Spleen (tissue), 11 donors: ENCODE measurements at regions not wholly inside any gene's neighbourhood (a gene's known extent, or its start where the extent isn't known, plus 50 kb on each side); places are given as distances from the start of the nearest gene placed in this dataset.

Source experiments
- DNase-seq: peaks from one replicate; pipeline ENCODE4 v3.0.0-alpha.2; 2020
- H3K27ac ChIP-seq, 8 donors: fragments of 200-600 bp; sonication (generic) in 7 of 8; 1 replicate in 4 of 8; 2 replicates in 4 of 8; pipeline versions ENCODE4 v1.5.0 to v1.8.0; 2016 to 2021; ENCODE audit warnings: inconsistent platforms in 4 of 8, mild to moderate bottlenecking in 4 of 8, moderate library complexity in 1 of 8
- H3K27me3 ChIP-seq, 7 donors: fragments of 200-600 bp; sonication (generic) in 6 of 7; replicated peaks in 1 of 7; 1 replicate in 4 of 7; 2 replicates in 3 of 7; pipeline versions ENCODE4 v1.5.0 to v1.8.0; 2016 to 2021; ENCODE audit warnings: inconsistent platforms in 3 of 7, mild to moderate bottlenecking in 1 of 7
- H3K36me3 ChIP-seq, 6 donors: fragments of 200-600 bp; sonication (generic) in 5 of 6; 1 replicate in 4 of 6; 2 replicates in 2 of 6; pipeline versions ENCODE4 v1.5.0 to v1.8.0; 2016 to 2021; ENCODE audit warnings: inconsistent platforms in 2 of 6
- H3K4me1 ChIP-seq, 6 donors: fragments of 200-600 bp; sonication (generic) in 5 of 6; 1 replicate in 3 of 6; 2 replicates in 3 of 6; pipeline versions ENCODE4 v1.5.0 to v1.8.0; 2016 to 2021; ENCODE audit warnings: inconsistent platforms in 3 of 6
- H3K4me3 ChIP-seq, 8 donors: fragments of 200-600 bp; sonication (generic) in 7 of 8; 1 replicate in 4 of 8; 2 replicates in 4 of 8; pipeline versions ENCODE4 v1.5.0 to v1.8.0; 2016 to 2021; ENCODE audit warnings: inconsistent platforms in 4 of 8, mild to moderate bottlenecking in 4 of 8, moderate library complexity in 2 of 8
- H3K9me3 ChIP-seq, 8 donors: fragments of 200-600 bp; sonication (generic) in 7 of 8; 1 replicate in 4 of 8; 2 replicates in 4 of 8; pipeline versions ENCODE4 v1.5.0 to v1.8.0; 2016 to 2021; ENCODE audit warnings: inconsistent platforms in 4 of 8
- POLR2A ChIP-seq, 3 donors: fragments of 450-650 bp; IDR thresholded peaks; one replicate each; pipeline ENCODE4 v1.5.1; 2017; ENCODE audit warnings: antibody characterized with exemption in 3 of 3, mild to moderate bottlenecking in 1 of 3
- POLR2AphosphoS5 ChIP-seq, 3 donors: sonication (generic); formaldehyde crosslinking; IDR thresholded peaks; one replicate each; pipeline ENCODE4 v1.5.1; 2017; ENCODE audit warnings: antibody characterized with exemption in 3 of 3
- WGBS, 5 donors: extraction: QIAGEN DNeasy Blood & Tissue Kit in 3 of 5; methylation state at CpG; one replicate each; pipeline versions ENCODE4 v1.1.5 to v1.1.7; 2013 to 2018; 5-methylcytosine and 5-hydroxymethylcytosine counted together
- intact Hi-C: fragments of 100-400 bp; cut with DNase I; formaldehyde crosslinking; loops from one replicate; pipeline ENCODE4 v1.15.0; 2023; ENCODE audit warnings: low total_unique reads
- TF ChIP-seq, protein P1 (sequence below), 11 experiments: fragments of 200-600 bp in 7 of 11; fragments of 450-650 bp in 4 of 11; sonication (generic) in 4 of 11; IDR thresholded peaks in 8 of 11; conservative IDR thresholded peaks in 3 of 11; 1 replicate in 7 of 11; 2 replicates in 4 of 11; pipeline versions ENCODE4 v1.4.0 to v1.8.0; 2016 to 2021; ENCODE audit warnings: antibody characterized with exemption in 11 of 11, inconsistent platforms in 4 of 11, mild to moderate bottlenecking in 1 of 11
- donor health status: healthy with polysubstance abuse.
- donor health status: DM: no; HTN: no; CAD: no; lungs with moderate emphysema.
- donor health status: DM: no; HTN: no; CAD: no.
- donor health status: Bipolar disorder and iron deficiency.
- donor health status: healthy.
- donor health status: DM: no; HTN: no; CAD: no.
- donor health status: DM: yes; HTN: yes; CAD: no.

GRCh38 chr12:85661461-85662206, 174.6 kb downstream of the RASSF9 start:
- Histone ChIP-seq H3K9me3 (peaks cover 0 to 34% (median 19%) of the 10 kb centered on the region in 8 donors), H3K4me1 (no peaks in the 10 kb centered on the region), H3K36me3 (no peaks in the 10 kb centered on the region), H3K4me3 (no peak overlapping the region), H3K27me3 (no peaks in the 10 kb centered on the region), H3K27ac (no peak overlapping the region)
- intact Hi-C loops = no loop called here
- WGBS, 5 donors = 81 to 93% (median 83%) methylated on average over 4 of the region's 4 CpGs
- DNase-seq = no peak
- TF ChIP-seq, protein P1, sequence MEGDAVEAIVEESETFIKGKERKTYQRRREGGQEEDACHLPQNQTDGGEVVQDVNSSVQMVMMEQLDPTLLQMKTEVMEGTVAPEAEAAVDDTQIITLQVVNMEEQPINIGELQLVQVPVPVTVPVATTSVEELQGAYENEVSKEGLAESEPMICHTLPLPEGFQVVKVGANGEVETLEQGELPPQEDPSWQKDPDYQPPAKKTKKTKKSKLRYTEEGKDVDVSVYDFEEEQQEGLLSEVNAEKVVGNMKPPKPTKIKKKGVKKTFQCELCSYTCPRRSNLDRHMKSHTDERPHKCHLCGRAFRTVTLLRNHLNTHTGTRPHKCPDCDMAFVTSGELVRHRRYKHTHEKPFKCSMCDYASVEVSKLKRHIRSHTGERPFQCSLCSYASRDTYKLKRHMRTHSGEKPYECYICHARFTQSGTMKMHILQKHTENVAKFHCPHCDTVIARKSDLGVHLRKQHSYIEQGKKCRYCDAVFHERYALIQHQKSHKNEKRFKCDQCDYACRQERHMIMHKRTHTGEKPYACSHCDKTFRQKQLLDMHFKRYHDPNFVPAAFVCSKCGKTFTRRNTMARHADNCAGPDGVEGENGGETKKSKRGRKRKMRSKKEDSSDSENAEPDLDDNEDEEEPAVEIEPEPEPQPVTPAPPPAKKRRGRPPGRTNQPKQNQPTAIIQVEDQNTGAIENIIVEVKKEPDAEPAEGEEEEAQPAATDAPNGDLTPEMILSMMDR (IDR thresholded peaks at IDR 0.05 in 8 of 11, conservative IDR thresholded peaks at IDR 0.05 in 3 of 11) = no peak
- TF ChIP-seq POLR2A (IDR thresholded peaks at IDR 0.05) (no peak), POLR2AphosphoS5 (IDR thresholded peaks at IDR 0.05) (no peak)

DNA sequence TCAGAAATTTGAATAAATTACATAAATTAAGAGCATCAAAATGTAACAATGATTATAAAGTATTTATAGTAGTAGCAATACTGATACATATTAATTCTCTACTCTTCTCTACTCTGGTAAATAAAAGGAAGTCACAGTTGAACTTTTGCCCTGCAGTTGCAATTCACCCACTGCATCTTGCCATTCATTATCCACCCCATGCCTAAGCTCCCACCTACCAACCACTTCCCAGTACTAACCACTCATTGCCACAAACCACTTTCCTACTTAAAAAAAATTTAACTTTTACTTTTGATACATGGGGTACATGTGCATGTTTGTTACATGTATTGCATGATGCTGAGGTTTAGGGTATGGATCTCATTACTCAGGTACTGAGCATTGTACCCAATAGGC, 174.0 kb downstream of the RASSF9 start:
- H3K27ac ChIP-seq = no peak overlapping the region
- H3K4me3 ChIP-seq = no peak overlapping the region
- no peaks in the 10 kb centered on the region for H3K4me1 ChIP-seq
- intact Hi-C loops = no loop called here
- peaks cover 0 to 34% (median 19%) of the 10 kb centered on the region in 8 donors for H3K9me3 ChIP-seq
- H3K36me3 ChIP-seq = no peaks in the 10 kb centered on the region
- DNase-seq = no peak
- TF ChIP-seq POLR2A (IDR thresholded peaks at IDR 0.05) (no peak), POLR2AphosphoS5 (IDR thresholded peaks at IDR 0.05) (no peak)
- TF ChIP-seq, protein P1 (IDR thresholded peaks at IDR 0.05 in 8 of 11, conservative IDR thresholded peaks at IDR 0.05 in 3 of 11) = no peak
- no peaks in the 10 kb centered on the region for H3K27me3 ChIP-seq

DNA sequence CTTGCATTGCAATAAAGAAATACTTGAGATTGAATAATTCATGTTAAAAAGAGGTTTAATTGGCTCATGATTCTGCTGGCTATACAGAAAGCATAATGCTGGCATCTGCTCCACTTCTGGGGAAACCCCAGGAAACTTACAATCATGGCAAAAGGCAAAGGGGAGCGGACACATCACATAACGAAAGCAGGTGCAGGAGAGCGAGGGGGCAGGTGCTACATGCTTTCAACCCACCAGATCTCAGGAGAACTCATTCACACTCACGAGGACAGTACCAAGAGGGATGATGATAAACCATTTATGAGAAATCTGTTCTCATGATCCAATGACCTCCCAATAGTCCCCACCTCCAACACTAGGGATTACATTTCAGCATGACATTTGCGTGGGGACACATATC, 172.6 kb downstream of the RASSF9 start:
- WGBS, 5 donors = 69 to 84% (median 78%) methylated on average over 5 of the region's 5 CpGs
- intact Hi-C loops = no loop called here
- Histone ChIP-seq H3K4me1 (no peaks in the 10 kb centered on the region), H3K4me3 (no peak overlapping the region), H3K27ac (no peak overlapping the region), H3K36me3 (no peaks in the 10 kb centered on the region), H3K9me3 (peaks cover 0 to 23% (median 10%) of the 10 kb centered on the region in 8 donors), H3K27me3 (no peaks in the 10 kb centered on the region)
- no peak for TF ChIP-seq POLR2A (IDR thresholded peaks at IDR 0.05)
- TF ChIP-seq, protein P1 (IDR thresholded peaks at IDR 0.05 in 8 of 11, conservative IDR thresholded peaks at IDR 0.05 in 3 of 11) = no peak
- no peak for TF ChIP-seq POLR2AphosphoS5 (IDR thresholded peaks at IDR 0.05)
- no peak for DNase-seq

GRCh38 chr12:85664429-85664828, 171.8 kb downstream of the RASSF9 start:
- Histone ChIP-seq H3K9me3 (peaks cover 0 to 17% (median 4%) of the 10 kb centered on the region in 8 donors), H3K36me3 (no peaks in the 10 kb centered on the region), H3K4me1 (no peaks in the 10 kb centered on the region), H3K4me3 (no peak overlapping the region), H3K27me3 (no peaks in the 10 kb centered on the region), H3K27ac (no peak overlapping the region)
- DNase-seq = no peak
- no peak for TF ChIP-seq POLR2A (IDR thresholded peaks at IDR 0.05)
- no peak for TF ChIP-seq POLR2AphosphoS5 (IDR thresholded peaks at IDR 0.05)
- TF ChIP-seq, protein P1 (IDR thresholded peaks at IDR 0.05 in 8 of 11, conservative IDR thresholded peaks at IDR 0.05 in 3 of 11) = no peak
- intact Hi-C loops = no loop called here
